Fibroblast of lung (primary cell): ENCODE measurements at regions not wholly inside any gene's neighbourhood (a gene's known extent, or its start where the extent isn't known, plus 50 kb on each side); places are given as distances from the start of the nearest gene placed in this dataset.

Experiments
- DNase-seq, 2 donors: peaks; one replicate each; pipeline versions ENCODE4 v3.0.0 to v3.0.0-alpha.2; 2010; ENCODE audit warnings: low read depth in 2 of 2
- H2AFZ ChIP-seq: 2 replicates; pipeline ENCODE4 v1.5.1; 2012; ENCODE audit warnings: low read length, control low read depth, inconsistent platforms
- H3K27ac ChIP-seq: 2 replicates; pipeline ENCODE4 v1.5.1; 2011; ENCODE audit warnings: low read length, control low read depth; ENCODE audit not compliant: insufficient read depth
- H3K27me3 ChIP-seq: 2 replicates; pipeline ENCODE4 v1.5.1; 2011; ENCODE audit warnings: mild to moderate bottlenecking, low read length; ENCODE audit not compliant: control insufficient read depth, insufficient read depth
- H3K36me3 ChIP-seq: 2 replicates; pipeline ENCODE4 v1.5.1; 2011; ENCODE audit warnings: low read length; ENCODE audit not compliant: control insufficient read depth, insufficient read depth
- H3K4me1 ChIP-seq: 2 replicates; pipeline ENCODE4 v1.5.1; 2011; ENCODE audit warnings: low read length; ENCODE audit not compliant: control insufficient read depth, insufficient read depth; ENCODE audit errors: extremely low read depth
- H3K4me2 ChIP-seq: 2 replicates; pipeline ENCODE4 v1.5.1; 2011; ENCODE audit warnings: low read length, control low read depth; ENCODE audit not compliant: insufficient read depth; ENCODE audit errors: extremely low read depth
- H3K4me3 ChIP-seq, 4 experiments: fragments of 200-600 bp in 1 of 4; sonication (generic) in 1 of 4; replicated peaks in 1 of 4; 2 replicates each; pipeline ENCODE4 v1.5.1; 2011 to 2016; ENCODE audit warnings: low read length in 4 of 4, low read depth in 3 of 4, mild to moderate bottlenecking in 3 of 4, control low read depth in 2 of 4, inconsistent platforms in 1 of 4, mixed read lengths in 1 of 4; ENCODE audit not compliant: insufficient read depth in 1 of 4; ENCODE audit errors: control extremely low read depth in 1 of 4
- H3K79me2 ChIP-seq: 2 replicates; pipeline ENCODE4 v1.5.1; 2012; ENCODE audit warnings: mild to moderate bottlenecking, low read length, inconsistent platforms; ENCODE audit not compliant: control insufficient read depth, insufficient read depth
- H3K9ac ChIP-seq: 2 replicates; pipeline ENCODE4 v1.5.1; 2011; ENCODE audit warnings: mild to moderate bottlenecking, low read length, control low read depth; ENCODE audit not compliant: insufficient read depth
- H3K9me3 ChIP-seq: 2 replicates; pipeline ENCODE4 v1.5.1; 2012; ENCODE audit warnings: low read depth, low read length; ENCODE audit not compliant: control insufficient read depth, insufficient read depth
- H4K20me1 ChIP-seq: 2 replicates; pipeline ENCODE4 v1.5.1; 2011; ENCODE audit warnings: low read length; ENCODE audit not compliant: control insufficient read depth, insufficient read depth; ENCODE audit errors: extremely low read depth
- EZH2 ChIP-seq: IDR thresholded peaks from 2 replicates; pipeline ENCODE4 v1.5.1; 2012; ENCODE audit warnings: low read length, control low read depth, mild to moderate bottlenecking; ENCODE audit errors: missing control alignments
- TF ChIP-seq, protein P1 (sequence below), 2 donors: IDR thresholded peaks in 1 of 2; conservative IDR thresholded peaks in 1 of 2; 1 replicate in 1 of 2; 2 replicates in 1 of 2; pipeline ENCODE4 v1.5.1; 2011 to 2012; ENCODE audit warnings: low read length in 2 of 2, control low read depth in 1 of 2, inconsistent platforms in 1 of 2, low read depth in 1 of 2, mild to moderate bottlenecking in 1 of 2

- Histone ChIP-seq H3K27ac (no peak overlapping the region), H3K27me3 (no peaks in the 10 kb centered on the region), H3K9ac (no peak overlapping the region), H3K4me3 (no peak overlapping the region), H3K36me3 (no peaks in the 10 kb centered on the region), H3K9me3 (no peaks in the 10 kb centered on the region), H3K4me1 (peaks cover 14% of the 10 kb centered on the region), H3K4me2 (no peak overlapping the region), H4K20me1 (no peaks in the 10 kb centered on the region), H2AFZ (no peak overlapping the region), H3K79me2 (peaks cover 60% of the 10 kb centered on the region)
- no peak for TF ChIP-seq EZH2
- TF ChIP-seq, protein P1, sequence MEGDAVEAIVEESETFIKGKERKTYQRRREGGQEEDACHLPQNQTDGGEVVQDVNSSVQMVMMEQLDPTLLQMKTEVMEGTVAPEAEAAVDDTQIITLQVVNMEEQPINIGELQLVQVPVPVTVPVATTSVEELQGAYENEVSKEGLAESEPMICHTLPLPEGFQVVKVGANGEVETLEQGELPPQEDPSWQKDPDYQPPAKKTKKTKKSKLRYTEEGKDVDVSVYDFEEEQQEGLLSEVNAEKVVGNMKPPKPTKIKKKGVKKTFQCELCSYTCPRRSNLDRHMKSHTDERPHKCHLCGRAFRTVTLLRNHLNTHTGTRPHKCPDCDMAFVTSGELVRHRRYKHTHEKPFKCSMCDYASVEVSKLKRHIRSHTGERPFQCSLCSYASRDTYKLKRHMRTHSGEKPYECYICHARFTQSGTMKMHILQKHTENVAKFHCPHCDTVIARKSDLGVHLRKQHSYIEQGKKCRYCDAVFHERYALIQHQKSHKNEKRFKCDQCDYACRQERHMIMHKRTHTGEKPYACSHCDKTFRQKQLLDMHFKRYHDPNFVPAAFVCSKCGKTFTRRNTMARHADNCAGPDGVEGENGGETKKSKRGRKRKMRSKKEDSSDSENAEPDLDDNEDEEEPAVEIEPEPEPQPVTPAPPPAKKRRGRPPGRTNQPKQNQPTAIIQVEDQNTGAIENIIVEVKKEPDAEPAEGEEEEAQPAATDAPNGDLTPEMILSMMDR (conservative IDR thresholded peaks at IDR 0.05 in 1 of 2, IDR thresholded peaks at IDR 0.05 in 1 of 2; ENCODE audit: low read depth in 1 of 2, low read length in 2 of 2): no peak
- DNase-seq: no peak
Measured at GRCh38 chr17:45577571-45578279, 87.2 kb upstream of the PLEKHM1 start.

DNA sequence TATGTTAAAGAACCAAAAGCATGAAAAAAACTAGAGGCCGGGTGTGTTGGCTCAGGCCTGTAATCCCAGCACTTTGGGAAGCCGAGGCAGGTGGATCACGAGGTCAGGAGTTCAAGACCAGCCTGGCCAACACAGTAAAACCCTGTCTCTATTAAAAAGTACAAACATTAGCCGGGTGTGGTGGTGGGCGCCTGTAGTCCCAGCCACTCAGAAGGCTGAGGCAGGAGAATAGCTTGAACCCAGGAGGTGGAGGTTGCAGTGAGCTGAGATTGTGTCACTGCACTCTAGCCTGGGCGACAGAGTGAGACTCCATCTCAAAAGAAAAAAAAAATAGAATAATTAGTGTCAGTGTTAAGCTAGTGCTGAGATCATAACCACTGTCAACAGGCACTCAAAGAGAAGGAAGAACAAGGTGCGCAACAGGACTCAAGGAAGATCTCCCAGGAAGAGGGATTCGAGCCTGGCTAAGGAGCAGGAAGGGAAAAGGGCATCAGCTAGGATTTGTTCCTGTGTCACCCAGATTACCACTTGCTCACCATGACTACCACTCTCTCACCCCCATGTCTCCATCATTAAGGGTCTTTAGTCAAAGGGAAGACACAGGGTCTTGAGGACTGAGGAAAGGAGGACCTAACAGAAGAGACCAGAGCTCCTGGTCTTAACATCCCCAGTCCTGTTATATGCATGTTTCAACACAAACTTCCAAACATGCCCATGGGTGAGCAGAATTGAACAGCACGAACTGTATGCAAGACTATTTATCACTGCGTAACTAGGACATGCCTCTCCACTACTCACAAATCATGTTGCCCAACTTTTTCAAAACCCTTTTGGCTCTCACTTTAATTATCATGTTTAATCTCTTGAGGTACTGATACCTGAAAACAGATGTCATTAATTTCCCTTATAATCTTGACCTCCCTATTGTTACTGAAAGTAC lies 88.3 kb upstream of the PLEKHM1 start:
- Histone ChIP-seq H3K27me3 (no peaks in the 10 kb centered on the region), H3K4me1 (peaks cover 10% of the 10 kb centered on the region), H3K9ac (no peak overlapping the region), H3K4me2 (no peak overlapping the region), H3K27ac (no peak overlapping the region), H3K79me2 (peaks cover 62% of the 10 kb centered on the region), H3K36me3 (no peaks in the 10 kb centered on the region), H2AFZ (no peak overlapping the region), H3K9me3 (no peaks in the 10 kb centered on the region), H4K20me1 (no peaks in the 10 kb centered on the region), H3K4me3 (no peak overlapping the region)
- peak in 1 of 2 donors; percentile 2 for DNase-seq
- TF ChIP-seq, protein P1 (conservative IDR thresholded peaks at IDR 0.05 in 1 of 2, IDR thresholded peaks at IDR 0.05 in 1 of 2; ENCODE audit: low read depth in 1 of 2, low read length in 2 of 2): no peak
- no peak for TF ChIP-seq EZH2
